WTC11 (cell line): ENCODE measurements at regions not wholly inside any gene's neighbourhood (a gene's known extent, or its start where the extent isn't known, plus 50 kb on each side); places are given as distances from the start of the nearest gene placed in this dataset.
"Not testable (repeated sequence)": the region's sequence is repeated elsewhere in the genome, so short reads cannot be mapped to it uniquely, and the experiment has no call there.

Source experiments
- ATAC-seq: fragments of 200-7000 bp; cut with Tn5 transposase; 2 replicates; pipeline ENCODE4 v1.10.0; 2021; ENCODE audit warnings: mild to moderate bottlenecking, moderate library complexity
- CTCF ChIA-PET: fragments of 300-600 bp; sonication (Branson Sonifier 250); formaldehyde crosslinking; loops from one replicate; lab custom pipeline; 2021; ENCODE audit warnings: antibody characterized with exemption; lab: Charles Lee
- POLR2A ChIA-PET: fragments of 350-600 bp; sonication (Branson Sonifier 250); formaldehyde crosslinking; loops from one replicate; lab custom pipeline; 2021; ENCODE audit warnings: antibody characterized with exemption; lab: Charles Lee
- DNase-seq: peaks from one replicate; pipeline ENCODE4 v3.0.0; 2021; ENCODE audit warnings: low spot score
- H3K27ac Mint-ChIP-seq: 2 replicates; pipeline ENCODE4 v1.8.0; 2021; ENCODE audit warnings: mixed read lengths
- H3K27me3 Mint-ChIP-seq: 2 replicates; pipeline ENCODE4 v1.8.0; 2021; ENCODE audit warnings: low read depth, mild to moderate bottlenecking, moderate library complexity, mixed read lengths
- H3K36me3 Mint-ChIP-seq: 2 replicates; pipeline ENCODE4 v1.8.0; 2021; ENCODE audit warnings: mixed read lengths
- H3K4me1 Mint-ChIP-seq: 2 replicates; pipeline ENCODE4 v1.8.0; 2022; ENCODE audit warnings: mixed read lengths
- H3K4me3 Mint-ChIP-seq: 2 replicates; pipeline ENCODE4 v1.8.0; 2021; ENCODE audit warnings: mild to moderate bottlenecking, moderate library complexity, mixed read lengths
- H3K9me3 Mint-ChIP-seq: 2 replicates; pipeline ENCODE4 v1.8.0; 2021; ENCODE audit warnings: mixed read lengths
- AFF4 ChIP-seq: sonication (generic); formaldehyde crosslinking; IDR thresholded peaks from 2 replicates; pipeline ENCODE4 v1.8.1; 2023; ENCODE audit warnings: mild to moderate bottlenecking, missing genetic modification reagents, borderline replicate concordance
- CBFB ChIP-seq: sonication (generic); formaldehyde crosslinking; IDR thresholded peaks from 2 replicates; pipeline ENCODE4 v1.8.1; 2022; ENCODE audit warnings: mild to moderate bottlenecking, low read depth, missing genetic modification reagents
- ELF4 ChIP-seq: sonication (generic); formaldehyde crosslinking; IDR thresholded peaks from 2 replicates; pipeline ENCODE4 v1.8.1; 2022; ENCODE audit warnings: low read depth, mild to moderate bottlenecking, moderate library complexity, missing genetic modification reagents
- FOXJ3 ChIP-seq: sonication (generic); formaldehyde crosslinking; IDR thresholded peaks from 2 replicates; pipeline ENCODE4 v1.9.0; 2021; ENCODE audit warnings: missing genetic modification reagents, mild to moderate bottlenecking, borderline replicate concordance
- FOXK1 ChIP-seq: sonication (generic); formaldehyde crosslinking; IDR thresholded peaks from 2 replicates; pipeline ENCODE4 v1.8.0; 2022; ENCODE audit warnings: mild to moderate bottlenecking, moderate library complexity, missing genetic modification reagents
- FOXP1 ChIP-seq: sonication (generic); formaldehyde crosslinking; IDR thresholded peaks from 2 replicates; pipeline ENCODE4 v1.8.0; 2022; ENCODE audit warnings: missing genetic modification reagents, mild to moderate bottlenecking, moderate library complexity, borderline replicate concordance
- JUN ChIP-seq: sonication (generic); formaldehyde crosslinking; IDR thresholded peaks from 2 replicates; pipeline ENCODE4 v1.8.0; 2023; ENCODE audit warnings: mild to moderate bottlenecking, missing genetic modification reagents
- KAT7 ChIP-seq: sonication (generic); formaldehyde crosslinking; IDR thresholded peaks from 2 replicates; pipeline ENCODE4 v1.8.1; 2023; ENCODE audit warnings: missing genetic modification reagents, mild to moderate bottlenecking, borderline replicate concordance
- MYBL2 ChIP-seq: sonication (generic); formaldehyde crosslinking; IDR thresholded peaks from 2 replicates; pipeline ENCODE4 v1.8.1; 2023; ENCODE audit warnings: mild to moderate bottlenecking, moderate library complexity, missing genetic modification reagents
- NR2C2 ChIP-seq: sonication (generic); formaldehyde crosslinking; IDR thresholded peaks from 2 replicates; pipeline ENCODE4 v1.8.0; 2022; ENCODE audit warnings: mild to moderate bottlenecking, missing genetic modification reagents
- NR3C1 ChIP-seq: sonication (generic); formaldehyde crosslinking; conservative IDR thresholded peaks from 2 replicates; pipeline ENCODE4 v1.8.1; 2023; ENCODE audit warnings: low read depth, mild to moderate bottlenecking, missing genetic modification reagents
- RORB ChIP-seq: fragments of 250-450 bp; sonication (Bioruptor Pico); IDR thresholded peaks from 2 replicates; pipeline ENCODE4 v1.9.0; 2021; ENCODE audit warnings: mild to moderate bottlenecking
- TCF7 ChIP-seq: sonication (generic); formaldehyde crosslinking; IDR thresholded peaks from 2 replicates; pipeline ENCODE4 v1.8.0; 2022; ENCODE audit warnings: mild to moderate bottlenecking, low read depth, missing genetic modification reagents, moderate library complexity
- ZNF416 ChIP-seq: fragments of 250-450 bp; sonication (Bioruptor Pico); IDR thresholded peaks from 2 replicates; pipeline ENCODE4 v1.9.0; 2021; ENCODE audit warnings: mild to moderate bottlenecking, inconsistent platforms
- ZNF423 ChIP-seq: fragments of 250-450 bp; sonication (Bioruptor Pico); IDR thresholded peaks from 2 replicates; pipeline ENCODE4 v2.1.2; 2022; ENCODE audit warnings: mild to moderate bottlenecking, moderate library complexity
- ZNF425 ChIP-seq: fragments of 250-450 bp; sonication (Bioruptor Pico); conservative IDR thresholded peaks from 2 replicates; pipeline ENCODE4 v1.9.0; 2021; ENCODE audit warnings: mild to moderate bottlenecking
- TF ChIP-seq, protein P1 (sequence below): fragments of 250-450 bp; sonication (Bioruptor Pico); IDR thresholded peaks from 2 replicates; pipeline ENCODE4 v1.9.0; 2021; ENCODE audit warnings: moderate library complexity, mild to moderate bottlenecking, inconsistent platforms, borderline replicate concordance
- TF ChIP-seq, protein P2 (sequence below): sonication (generic); formaldehyde crosslinking; IDR thresholded peaks from 2 replicates; pipeline ENCODE4 v1.8.1; 2022; ENCODE audit warnings: missing genetic modification reagents, borderline replicate concordance

DNA sequence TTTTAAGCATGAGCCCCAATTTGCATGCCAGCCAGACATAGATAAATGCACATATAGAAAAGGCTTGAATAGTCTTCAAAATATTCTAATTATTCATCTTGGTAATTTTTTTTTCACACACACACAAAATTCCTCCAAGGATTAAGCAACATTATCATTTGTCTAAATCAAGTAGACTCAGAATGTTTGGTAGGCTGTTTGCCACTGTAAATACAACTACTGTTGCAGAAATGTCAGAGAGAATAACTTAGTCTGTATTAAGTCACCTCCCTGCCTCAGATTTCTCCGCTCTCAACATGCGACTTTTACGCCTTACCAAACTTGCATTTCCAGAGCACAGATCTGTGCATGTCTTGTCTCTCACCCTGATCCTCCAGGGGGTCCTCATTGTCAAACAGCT, 265.6 kb upstream of the C9orf72 start:
- H3K36me3 Mint-ChIP-seq, result no peaks in the 10 kb centered on the region
- H3K27me3 Mint-ChIP-seq, result no peaks in the 10 kb centered on the region
- POLR2A ChIA-PET, result no interaction called here
- peaks cover 5% of the 10 kb centered on the region; the same call in 1 of the 2 replicates for H3K4me1 Mint-ChIP-seq
- no peak overlapping the region for H3K27ac Mint-ChIP-seq
- no peak for DNase-seq
- TF ChIP-seq FOXP1 (CRISPR knock-in tag), result no peak
- TF ChIP-seq JUN (CRISPR knock-in tag), result no peak
- no peak for TF ChIP-seq TCF7 (CRISPR knock-in tag)
- no peak for TF ChIP-seq KAT7
- TF ChIP-seq NR3C1, result no peak
- no peak for TF ChIP-seq MYBL2 (CRISPR knock-in tag)
- TF ChIP-seq, protein P1, sequence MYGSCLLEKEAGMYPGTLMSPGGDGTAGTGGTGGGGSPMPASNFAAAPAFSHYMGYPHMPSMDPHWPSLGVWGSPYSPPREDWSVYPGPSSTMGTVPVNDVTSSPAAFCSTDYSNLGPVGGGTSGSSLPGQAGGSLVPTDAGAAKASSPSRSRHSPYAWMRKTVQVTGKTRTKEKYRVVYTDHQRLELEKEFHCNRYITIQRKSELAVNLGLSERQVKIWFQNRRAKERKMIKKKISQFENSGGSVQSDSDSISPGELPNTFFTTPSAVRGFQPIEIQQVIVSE (CRISPR knock-in tag), result no peak
- no peak for TF ChIP-seq ELF4 (CRISPR knock-in tag)
- TF ChIP-seq CBFB (CRISPR knock-in tag), result no peak
- no peak for TF ChIP-seq ZNF425 (CRISPR knock-in tag)
- no peak for TF ChIP-seq AFF4
- TF ChIP-seq NR2C2 (CRISPR knock-in tag), result no peak
- TF ChIP-seq FOXK1, result no peak
- no peak for TF ChIP-seq RORB (CRISPR knock-in tag)
- no peak for TF ChIP-seq FOXJ3 (CRISPR knock-in tag)
- TF ChIP-seq ZNF423 (CRISPR knock-in tag), result no peak
- no peak for TF ChIP-seq ZNF416
- TF ChIP-seq, protein P2, sequence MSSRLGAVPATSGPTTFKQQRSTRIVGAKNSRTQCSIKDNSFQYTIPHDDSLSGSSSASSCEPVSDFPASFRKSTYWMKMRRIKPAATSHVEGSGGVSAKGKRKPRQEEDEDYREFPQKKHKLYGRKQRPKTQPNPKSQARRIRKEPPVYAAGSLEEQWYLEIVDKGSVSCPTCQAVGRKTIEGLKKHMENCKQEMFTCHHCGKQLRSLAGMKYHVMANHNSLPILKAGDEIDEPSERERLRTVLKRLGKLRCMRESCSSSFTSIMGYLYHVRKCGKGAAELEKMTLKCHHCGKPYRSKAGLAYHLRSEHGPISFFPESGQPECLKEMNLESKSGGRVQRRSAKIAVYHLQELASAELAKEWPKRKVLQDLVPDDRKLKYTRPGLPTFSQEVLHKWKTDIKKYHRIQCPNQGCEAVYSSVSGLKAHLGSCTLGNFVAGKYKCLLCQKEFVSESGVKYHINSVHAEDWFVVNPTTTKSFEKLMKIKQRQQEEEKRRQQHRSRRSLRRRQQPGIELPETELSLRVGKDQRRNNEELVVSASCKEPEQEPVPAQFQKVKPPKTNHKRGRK, result no peak
- TF ChIP-seq, all 79 proteins: peak for 0
- no peak for ATAC-seq
- CTCF ChIA-PET, result no interaction called here
- Mint-ChIP-seq H3K4me3 (no peak overlapping the region), H3K9me3 (peaks cover under 1% of the 10 kb centered on the region; the same call in 1 of the 2 replicates)

GRCh38 chr9:27839767-27840166, 266.5 kb upstream of the C9orf72 start:
- POLR2A ChIA-PET, ATAC-seq, DNase-seq, H3K4me3 Mint-ChIP-seq, H3K9me3 Mint-ChIP-seq, H3K27me3 Mint-ChIP-seq, H3K36me3 Mint-ChIP-seq, CTCF ChIA-PET, H3K27ac Mint-ChIP-seq, H3K4me1 Mint-ChIP-seq: not testable (repeated sequence)
